HG03103 (cell line): ENCODE measurements at regions not wholly inside any gene's neighbourhood (a gene's known extent, or its start where the extent isn't known, plus 50 kb on each side); places are given as distances from the start of the nearest gene placed in this dataset.

Source experiments
- ATAC-seq: cut with Tn5 transposase; IDR thresholded peaks from one replicate; pipeline ENCODE4 v1.9.1; 2021; ENCODE audit warnings: low read depth; ENCODE audit not compliant: unreplicated experiment

GRCh38 chr2:198321522-198322088, 517.2 kb downstream of the PLCL1 start:
- ATAC-seq, result no peak

- no peak for ATAC-seq
Measured at GRCh38 chr2:198316852-198317396, 512.5 kb downstream of the PLCL1 start.

- no peak for ATAC-seq
Measured at GRCh38 chr2:198315791-198316630, 511.6 kb downstream of the PLCL1 start.

- no peak for ATAC-seq
Measured at GRCh38 chr2:198314559-198315153, 510.3 kb downstream of the PLCL1 start.

- no peak for ATAC-seq
Measured at GRCh38 chr2:198312596-198313483, 508.4 kb downstream of the PLCL1 start.

- no peak for ATAC-seq
Measured at GRCh38 chr2:198311020-198311419, 506.6 kb downstream of the PLCL1 start.

- ATAC-seq, result no peak
Measured at GRCh38 chr2:198309673-198310280, 505.4 kb downstream of the PLCL1 start.

GRCh38 chr2:198309081-198309480, 504.7 kb downstream of the PLCL1 start:
- ATAC-seq, result no peak

GRCh38 chr2:198308368-198308767, 504.0 kb downstream of the PLCL1 start:
- ATAC-seq, result no peak

- ATAC-seq, result no peak
Measured at GRCh38 chr2:198307093-198307492, 502.7 kb downstream of the PLCL1 start.

GRCh38 chr2:198304859-198305258, 500.5 kb downstream of the PLCL1 start:
- ATAC-seq, result no peak

GRCh38 chr2:198297350-198297749, 493.0 kb downstream of the PLCL1 start:
- no peak for ATAC-seq

- peak; percentile 94 for ATAC-seq
Measured at GRCh38 chr2:198296665-198297308, 492.4 kb downstream of the PLCL1 start.

- no peak for ATAC-seq
Measured at GRCh38 chr2:198293281-198293680, 488.9 kb downstream of the PLCL1 start.

GRCh38 chr2:198289811-198290210, 485.4 kb downstream of the PLCL1 start:
- ATAC-seq, result no peak

- ATAC-seq, result no peak
Measured at GRCh38 chr2:198287706-198288105, 483.3 kb downstream of the PLCL1 start.

GRCh38 chr2:198285216-198285615, 480.8 kb downstream of the PLCL1 start:
- ATAC-seq, result no peak

- ATAC-seq, result no peak
Measured at GRCh38 chr2:198283146-198283545, 478.8 kb downstream of the PLCL1 start.

- no peak for ATAC-seq
Measured at GRCh38 chr2:198282061-198282460, 477.7 kb downstream of the PLCL1 start.

GRCh38 chr2:198280145-198280544, 475.8 kb downstream of the PLCL1 start:
- no peak for ATAC-seq
